ENCODE measurements at regions not wholly inside any gene's neighbourhood (a gene's known extent, or its start where the extent isn't known, plus 50 kb on each side); places are given as distances from the start of the nearest gene placed in this dataset.

GRCh38 chr2:238555786-238556542 lies 129.2 kb downstream of the ASB1 start:
- TF ChIP-seq CTCF (IDR thresholded peaks at IDR 0.05): no peak
- TF ChIP-seq REST (IDR thresholded peaks at IDR 0.05): no peak
- no peak for TF ChIP-seq ZFP36 (IDR thresholded peaks at IDR 0.05; ENCODE audit: borderline replicate concordance, partially characterized antibody)

Data from A549 (cell line).